OCI-M2 (cell line): ENCODE measurements at regions not wholly inside any gene's neighbourhood (a gene's known extent, or its start where the extent isn't known, plus 50 kb on each side); places are given as distances from the start of the nearest gene placed in this dataset.
"Not testable (repeated sequence)": the region's sequence is repeated elsewhere in the genome, so short reads cannot be mapped to it uniquely, and the experiment has no call there.

ENCODE experiments used
- DNase-seq: peaks from one replicate; lab custom pipeline; 2025; ENCODE audit not compliant: unreplicated experiment; lab: John Stamatoyannopoulos, UW

DNA sequence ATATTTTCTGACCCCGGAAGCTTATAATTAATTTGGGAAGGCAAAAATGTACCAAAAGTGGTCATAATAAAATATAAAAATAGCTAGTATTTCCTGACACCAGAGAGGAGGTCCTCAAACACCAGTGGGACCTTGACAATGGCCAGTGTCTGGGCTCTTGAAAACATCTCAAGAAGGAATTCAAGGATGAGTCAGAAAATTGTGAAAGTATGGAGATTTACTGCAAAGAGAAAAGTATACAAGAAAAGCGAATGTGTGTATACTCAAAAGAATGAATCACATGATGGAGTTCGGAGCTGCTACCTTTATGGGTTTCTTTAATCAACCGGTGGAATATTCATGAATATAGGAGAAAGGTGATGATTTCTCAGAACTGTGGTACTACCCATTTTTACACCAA lies 1709.0 kb upstream of the WWC1 start:
- no peak for DNase-seq

DNA sequence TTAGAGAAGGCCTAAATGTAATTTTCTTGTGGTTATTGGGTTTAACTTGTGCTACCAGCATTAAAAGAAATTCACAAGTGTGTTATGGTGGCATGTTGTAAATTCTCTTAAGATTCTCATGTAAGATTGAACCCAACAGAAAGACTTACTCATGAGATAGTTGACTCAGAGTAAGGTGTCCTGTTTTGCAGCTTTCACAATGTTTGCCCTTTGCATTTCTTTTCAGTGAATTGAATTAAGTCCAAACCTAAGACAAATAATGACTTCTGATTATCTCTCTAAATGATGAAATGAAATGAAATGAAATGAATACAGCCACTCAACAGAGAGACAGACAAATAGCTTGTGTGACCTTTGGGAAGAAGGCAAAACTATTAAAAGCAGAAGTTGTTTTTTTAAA lies 1696.9 kb upstream of the WWC1 start:
- DNase-seq: no peak

DNA sequence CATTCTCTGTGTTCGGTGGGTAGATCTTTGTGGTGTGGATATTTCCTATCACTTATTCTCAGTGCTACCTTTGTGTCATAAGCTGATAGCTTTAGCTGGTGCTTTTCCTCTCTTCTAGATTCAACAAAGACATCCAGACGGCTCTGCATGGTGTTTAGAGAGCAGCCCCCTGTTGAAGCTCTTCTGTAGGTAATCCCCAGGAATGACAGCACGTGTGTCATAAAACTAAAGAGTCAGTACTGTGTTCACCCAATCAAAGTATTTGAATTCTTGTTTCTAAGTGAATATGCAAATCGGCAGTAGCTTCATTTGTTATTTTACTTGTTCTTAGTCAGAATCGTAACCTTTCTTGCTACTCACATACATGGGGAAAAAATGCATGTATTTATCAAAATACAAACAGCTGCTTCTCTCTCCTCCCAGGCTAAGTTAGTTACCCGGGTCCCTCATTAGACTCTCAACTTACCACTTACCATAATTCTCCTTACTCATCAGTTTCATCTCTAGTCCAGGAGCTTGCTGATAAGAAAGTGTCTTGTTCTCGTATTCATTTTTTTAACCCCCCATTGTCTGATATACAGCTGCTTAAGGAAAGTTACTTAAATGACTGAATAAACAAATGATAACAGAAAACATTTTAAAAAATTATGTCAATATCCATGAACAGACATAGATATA lies 1696.0 kb upstream of the WWC1 start:
- DNase-seq: no peak

DNA sequence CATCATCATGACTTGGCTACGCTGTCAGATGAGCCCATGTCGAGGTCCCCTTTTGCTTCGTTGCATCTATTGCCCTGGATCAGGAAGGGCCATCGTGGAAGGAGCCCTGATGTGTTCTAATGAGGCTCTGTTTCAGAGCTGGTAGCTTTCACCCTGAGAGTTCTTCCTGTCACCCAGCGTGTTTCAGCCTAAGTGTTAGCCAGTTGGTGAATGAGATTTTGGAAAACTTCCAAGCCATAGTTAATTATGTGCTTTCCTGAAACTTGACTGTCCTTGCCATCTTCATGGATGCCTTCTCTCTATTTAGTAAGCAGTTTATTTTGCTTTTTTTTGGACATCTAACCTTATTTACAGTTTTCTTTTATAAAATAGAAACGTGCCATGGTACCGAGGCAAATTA lies 1695.4 kb upstream of the WWC1 start:
- no peak for DNase-seq

DNA sequence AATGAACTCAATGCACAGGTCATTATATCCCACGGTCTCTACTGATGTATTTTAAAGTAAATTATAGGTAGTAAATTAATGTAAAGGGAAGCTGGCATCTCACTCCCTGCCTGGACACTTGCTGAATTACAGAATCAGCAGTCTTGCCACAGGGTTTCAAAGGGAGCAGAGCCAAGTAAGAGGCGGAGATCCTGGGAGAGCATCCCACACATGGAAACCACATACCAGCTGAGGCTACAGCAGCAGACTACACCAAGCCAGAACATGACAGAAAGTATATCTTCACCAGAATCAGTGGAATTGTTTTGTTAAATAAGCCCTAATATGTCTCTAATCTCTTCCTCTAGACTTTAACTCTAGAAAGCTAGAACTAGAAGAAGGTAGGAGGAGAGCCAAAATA lies 1689.2 kb upstream of the WWC1 start:
- no peak for DNase-seq

DNA sequence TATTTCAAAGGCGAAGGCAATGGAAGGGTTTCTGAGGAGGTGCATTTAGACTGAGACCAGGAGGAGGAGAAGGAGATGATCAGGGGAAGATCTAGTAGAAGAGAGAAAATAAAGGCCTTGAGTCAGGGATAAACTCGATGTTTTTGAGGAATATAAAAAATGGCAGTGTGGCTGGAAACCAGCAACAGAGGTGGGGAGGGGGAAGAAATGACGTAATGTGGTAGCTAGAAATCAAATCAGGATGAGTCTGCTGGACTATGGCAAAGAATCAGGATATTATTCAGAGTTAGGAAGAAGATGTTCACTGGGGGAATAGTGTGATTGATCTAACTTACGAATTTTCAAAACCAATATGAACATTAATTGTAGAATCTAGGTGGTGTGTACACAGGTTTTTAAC lies 1673.9 kb upstream of the WWC1 start:
- no peak for DNase-seq

DNA sequence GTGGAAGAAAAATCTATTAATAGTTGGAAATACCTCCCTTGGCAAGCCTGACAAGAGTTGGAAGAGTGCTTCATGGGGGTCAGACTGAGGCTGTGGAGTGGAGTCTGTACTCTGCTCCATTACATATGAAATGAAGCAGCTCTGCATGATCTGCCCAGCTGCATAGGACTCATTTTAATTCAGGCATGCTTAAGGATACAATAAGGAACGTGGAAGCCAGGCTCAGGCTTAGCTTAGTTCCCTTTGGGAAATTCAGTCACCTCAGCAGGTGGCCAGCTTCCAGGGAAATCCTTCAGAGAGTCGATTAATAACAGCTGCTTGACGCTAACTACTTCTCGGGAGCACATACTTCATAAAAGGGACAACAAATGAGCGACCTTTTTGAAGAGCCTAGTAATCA lies 1672.9 kb upstream of the WWC1 start:
- DNase-seq: no peak

DNA sequence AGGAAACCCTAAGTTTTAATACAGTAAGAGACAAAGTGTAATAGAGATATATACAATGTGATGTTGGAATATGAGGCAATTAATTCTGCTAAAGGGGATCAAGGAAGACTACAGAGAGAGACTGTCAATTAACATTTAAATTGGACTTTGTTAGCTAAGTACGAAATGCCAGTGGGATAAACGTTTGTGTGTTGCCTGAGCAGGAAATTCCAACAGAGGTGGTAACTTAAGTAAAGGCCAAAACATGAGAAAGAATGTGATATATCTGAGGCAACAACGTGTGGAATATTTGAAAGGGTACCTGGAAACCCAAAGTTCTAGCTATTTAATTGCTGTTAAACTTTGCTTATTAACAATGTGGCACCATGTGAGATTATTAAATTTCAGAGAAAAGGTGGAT lies 1666.9 kb upstream of the WWC1 start:
- DNase-seq: no peak

DNA sequence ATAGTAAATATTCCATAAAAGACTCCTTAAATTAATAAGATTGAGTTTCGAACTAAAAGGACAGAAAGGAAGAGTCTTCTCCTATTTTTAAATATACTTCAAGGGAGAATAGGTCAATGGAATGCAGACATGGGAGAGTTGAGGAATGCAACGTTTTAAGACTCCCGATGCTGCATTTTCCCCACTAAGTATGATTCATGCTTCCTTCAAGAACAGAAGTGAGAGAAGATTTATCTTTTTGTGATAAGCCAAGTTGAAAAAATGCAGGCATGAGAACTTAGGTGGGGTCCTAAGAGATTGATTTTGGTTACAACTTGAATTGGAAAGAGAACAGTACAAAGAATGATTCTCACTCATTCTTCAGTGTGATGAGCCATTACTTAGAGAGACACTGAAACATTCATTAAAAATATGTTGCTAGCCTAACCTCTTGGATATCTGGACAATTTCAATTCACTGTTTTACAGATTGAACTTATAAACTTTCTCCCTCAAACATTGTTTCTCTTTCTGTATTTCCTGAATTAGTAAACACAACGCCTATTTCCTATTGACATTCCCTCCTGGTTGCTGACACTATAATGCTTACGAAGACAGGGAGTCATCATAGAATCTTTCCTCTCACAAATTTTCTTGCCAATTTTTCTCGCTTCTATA lies 1666.1 kb upstream of the WWC1 start:
- DNase-seq: no peak

DNA sequence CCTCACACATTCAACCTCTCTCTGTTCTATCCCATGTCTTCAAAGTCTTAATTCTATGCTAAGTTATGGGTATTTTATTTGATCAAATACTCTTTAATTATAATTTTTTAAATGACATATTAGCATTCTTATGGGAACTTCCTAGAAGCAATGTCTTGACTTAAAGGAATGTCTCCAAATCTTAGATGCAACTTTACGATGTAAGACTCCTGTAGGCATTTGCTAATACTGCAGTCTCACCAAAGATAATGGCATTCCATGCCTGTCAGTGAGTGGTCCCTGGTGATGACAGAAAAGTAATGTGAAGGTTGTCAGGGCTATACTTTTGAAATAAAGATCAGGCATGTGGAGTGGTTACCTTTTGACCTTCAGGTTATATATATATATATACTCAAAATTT lies 1654.2 kb upstream of the WWC1 start:
- DNase-seq: no peak

DNA sequence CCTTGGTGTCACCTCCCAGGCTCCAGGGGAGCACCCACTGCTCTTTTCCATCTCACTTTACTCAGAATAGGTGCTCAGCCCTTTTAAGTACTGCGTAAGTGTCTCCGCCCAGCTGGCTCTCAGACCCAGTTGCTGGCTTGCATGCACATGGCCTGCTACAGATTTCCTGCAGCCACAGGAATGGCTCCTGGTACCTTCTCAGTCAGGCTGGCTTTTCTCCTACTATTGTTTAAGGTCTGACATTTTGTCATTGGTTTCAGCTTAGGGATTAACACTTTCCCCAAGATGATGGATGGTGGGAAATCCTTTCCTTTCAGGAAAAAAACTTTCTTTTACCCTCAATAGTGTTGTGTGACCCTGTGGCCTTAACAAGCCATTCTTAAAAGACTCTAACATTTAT lies 1652.3 kb upstream of the WWC1 start:
- DNase-seq: no peak

DNA sequence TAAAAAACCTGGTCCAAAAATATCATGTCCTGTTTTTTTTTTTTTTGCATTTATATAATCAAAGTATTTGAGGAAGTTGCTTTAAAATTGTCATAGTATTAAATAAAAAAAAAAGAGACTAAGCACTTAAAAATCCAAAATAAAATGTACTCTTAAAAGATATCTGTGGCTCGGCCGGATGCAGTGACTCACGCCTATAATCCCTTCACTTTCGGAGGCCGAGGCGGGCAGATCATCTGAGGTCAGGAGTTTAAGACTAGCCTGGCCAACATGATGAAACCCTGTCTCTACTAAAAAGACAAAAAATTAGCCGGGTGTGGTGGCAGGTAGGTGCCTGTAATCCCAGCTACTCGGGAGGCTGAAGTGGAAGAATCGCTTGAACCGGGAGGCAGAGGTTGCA lies 1651.3 kb upstream of the WWC1 start:
- not testable (repeated sequence) for DNase-seq

DNA sequence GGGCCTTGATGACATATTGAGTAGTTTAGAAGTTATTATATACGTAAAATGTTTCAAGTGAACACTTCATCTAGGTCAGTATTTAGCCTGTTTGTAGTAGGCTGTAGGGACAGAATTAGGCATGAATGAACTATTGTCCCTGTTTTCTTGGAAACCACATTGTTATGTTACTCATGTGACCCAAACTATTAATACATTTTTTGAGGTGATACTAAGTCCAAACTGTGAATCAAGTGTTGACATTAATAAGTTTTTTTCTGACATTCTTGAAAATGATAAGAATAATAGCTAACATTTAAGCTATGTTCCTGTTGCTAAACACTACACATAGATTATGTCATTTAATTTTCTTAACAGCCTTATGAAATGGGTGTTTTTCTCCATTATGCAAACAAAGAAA lies 1642.7 kb upstream of the WWC1 start:
- DNase-seq: no peak

DNA sequence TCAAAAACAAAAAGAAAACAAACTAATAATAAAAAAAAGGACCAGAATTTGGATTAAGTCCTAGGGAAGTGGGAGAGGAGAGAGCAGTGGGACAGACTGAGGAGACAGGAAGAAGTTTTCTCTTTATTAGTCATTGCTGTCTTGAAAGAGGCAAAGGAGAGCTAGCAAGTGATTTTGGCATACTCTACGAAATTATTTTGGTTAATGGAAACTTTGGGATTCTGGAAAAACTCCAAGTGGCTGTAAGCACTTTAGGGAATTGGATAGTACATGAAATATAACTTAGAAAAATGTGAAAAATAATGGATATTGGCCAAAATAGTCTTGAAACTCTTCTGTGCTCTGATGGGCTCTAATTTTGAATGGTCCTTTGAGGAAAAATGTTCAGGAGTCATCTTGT lies 1641.8 kb upstream of the WWC1 start:
- no peak for DNase-seq

DNA sequence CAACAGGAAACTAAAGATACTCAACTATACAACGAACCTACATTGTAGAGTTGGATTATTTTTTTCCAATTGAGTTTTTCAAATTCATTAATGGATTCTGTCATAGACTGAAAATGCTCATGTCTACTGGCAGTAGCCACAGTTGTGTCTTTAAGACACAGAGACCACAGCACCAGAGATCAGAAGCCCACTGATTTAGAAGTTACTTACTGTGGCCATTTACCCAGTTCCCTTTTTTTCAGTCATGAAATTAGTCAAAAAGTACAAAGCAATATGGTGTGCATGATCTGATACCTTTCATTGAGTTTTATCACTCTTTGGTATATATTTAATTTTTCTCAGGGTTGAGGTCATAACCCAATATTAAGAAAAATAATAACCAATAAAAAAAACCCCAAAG lies 1640.2 kb upstream of the WWC1 start:
- no peak for DNase-seq

DNA sequence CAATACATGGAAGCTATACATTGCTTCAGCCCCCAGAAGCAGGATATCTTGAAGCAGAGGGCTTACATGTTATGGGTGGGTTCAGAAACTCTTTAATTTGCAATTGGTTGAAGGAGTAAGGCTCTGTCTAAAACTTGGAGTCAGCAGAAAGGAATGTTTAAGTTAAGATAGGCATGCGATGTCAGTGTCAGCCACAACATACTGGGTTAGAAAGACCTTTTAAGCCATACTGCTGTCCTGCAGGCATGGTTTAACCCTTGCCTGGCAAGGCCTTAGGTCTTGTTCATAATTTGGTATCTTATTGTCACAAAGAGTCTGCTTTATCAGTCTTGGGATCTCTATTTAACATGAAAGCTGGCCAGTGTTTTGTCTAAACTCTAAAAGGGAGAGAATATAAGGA lies 1619.6 kb upstream of the WWC1 start:
- DNase-seq: no peak

DNA sequence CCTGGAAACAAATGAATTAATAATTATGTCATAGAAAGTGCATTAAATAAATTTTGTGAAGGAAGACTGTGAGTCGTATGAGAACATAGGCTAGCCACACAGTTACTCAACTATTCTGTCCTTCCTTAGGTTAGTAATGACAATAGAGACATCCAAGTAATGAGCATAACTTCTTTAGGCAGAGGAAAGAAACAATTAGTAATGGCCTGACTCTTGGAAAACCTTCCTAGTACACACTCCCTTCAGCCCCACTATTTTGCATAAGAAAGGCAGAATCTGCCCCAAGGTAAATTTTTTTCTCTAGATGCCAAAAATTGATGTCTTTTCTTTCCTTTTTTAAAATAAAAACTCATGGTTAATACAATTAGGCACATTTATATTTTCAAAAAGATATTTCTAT lies 1619.0 kb upstream of the WWC1 start:
- no peak for DNase-seq

DNA sequence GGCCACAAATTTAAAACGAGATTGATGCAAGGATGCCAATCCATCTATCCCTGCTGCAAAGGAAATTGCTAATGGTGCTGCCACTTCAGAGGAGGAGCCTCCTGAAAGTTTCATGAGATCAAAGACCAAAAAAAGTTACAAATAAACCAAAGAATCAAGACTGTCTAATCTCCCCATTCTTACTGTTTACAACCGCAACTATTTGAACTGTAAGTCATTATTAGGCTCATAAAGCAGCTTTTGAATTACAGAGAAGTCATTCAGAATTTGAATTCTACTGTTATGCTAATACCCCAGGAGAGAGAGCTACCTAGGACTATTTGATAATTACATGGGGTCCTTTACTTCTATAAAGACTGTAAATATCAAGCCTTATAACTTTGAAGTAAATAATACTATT lies 1613.6 kb upstream of the WWC1 start:
- no peak for DNase-seq

DNA sequence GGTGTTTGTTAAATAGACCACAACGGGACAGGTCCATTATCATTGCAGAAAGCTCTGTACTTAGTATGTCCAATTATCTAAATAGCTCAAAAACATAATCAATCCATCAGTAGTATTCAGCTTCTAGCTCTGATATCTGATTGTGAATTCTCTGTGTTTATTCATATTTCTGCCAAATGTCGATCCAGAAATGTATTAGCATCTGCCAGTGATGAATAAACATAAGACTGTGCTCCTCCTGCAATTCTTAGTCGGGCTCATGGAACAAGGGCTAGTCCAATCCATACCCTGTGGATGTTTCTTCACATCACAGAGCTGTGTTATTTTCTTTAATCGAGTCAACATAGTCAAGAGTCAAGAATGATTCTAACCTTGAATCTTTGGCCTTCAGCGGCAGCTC lies 1612.1 kb upstream of the WWC1 start:
- no peak for DNase-seq

DNA sequence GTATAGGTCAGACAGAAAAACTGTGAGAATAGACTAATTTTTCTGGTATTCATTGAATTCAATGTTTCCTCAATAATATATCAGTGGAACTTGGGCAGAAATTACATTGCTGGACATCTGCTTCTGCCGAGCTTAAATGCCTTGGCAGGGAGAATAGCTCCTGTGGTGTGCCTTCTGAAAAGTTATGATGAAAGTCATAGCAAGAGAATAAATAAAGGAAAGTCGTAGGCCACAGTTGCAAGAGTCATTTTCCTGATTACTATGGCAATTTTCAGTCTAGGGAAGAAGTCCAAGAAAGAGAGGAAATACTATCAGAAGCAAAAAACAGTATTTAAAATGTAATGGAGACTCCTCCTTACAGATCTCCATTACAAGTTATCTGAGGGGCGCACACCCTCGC lies 1596.1 kb upstream of the WWC1 start:
- no peak for DNase-seq

DNA sequence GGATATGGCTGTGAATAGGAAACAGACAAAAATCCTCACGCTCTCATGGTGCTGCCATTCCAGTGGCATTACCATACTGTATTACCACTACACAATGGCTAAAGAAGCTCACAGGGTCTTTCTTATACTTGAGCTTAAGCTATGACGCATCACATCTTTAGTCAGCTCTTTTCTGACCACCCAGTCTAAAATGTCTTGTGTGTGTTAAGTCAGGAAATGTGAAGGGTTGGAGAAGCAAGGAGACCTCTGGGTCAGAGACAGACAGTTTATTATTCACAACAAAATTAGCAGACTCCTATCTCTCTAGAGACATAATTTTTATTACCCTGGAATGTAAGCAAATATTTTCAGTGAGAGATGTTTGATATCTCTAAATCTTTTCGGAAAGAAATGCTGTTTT lies 1583.2 kb upstream of the WWC1 start:
- DNase-seq: no peak

DNA sequence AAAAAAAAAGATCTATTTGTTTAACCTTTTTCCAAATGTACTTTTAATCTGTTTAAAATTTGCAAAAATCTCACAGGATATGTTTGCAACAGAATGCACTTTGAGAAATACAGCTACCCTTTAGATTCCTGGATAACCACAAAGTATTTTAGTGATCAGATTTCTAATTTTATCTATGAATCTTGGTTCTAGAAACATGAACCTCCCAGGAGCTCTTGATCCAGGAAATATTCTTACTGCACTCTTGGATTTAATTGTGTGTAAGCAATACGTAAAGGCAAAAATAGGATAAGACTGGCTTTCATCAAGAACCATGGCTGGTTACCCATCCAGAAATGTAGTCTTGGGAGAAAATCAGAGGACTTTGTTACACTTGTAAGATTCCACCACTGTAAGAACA lies 1581.8 kb upstream of the WWC1 start:
- DNase-seq: no peak

DNA sequence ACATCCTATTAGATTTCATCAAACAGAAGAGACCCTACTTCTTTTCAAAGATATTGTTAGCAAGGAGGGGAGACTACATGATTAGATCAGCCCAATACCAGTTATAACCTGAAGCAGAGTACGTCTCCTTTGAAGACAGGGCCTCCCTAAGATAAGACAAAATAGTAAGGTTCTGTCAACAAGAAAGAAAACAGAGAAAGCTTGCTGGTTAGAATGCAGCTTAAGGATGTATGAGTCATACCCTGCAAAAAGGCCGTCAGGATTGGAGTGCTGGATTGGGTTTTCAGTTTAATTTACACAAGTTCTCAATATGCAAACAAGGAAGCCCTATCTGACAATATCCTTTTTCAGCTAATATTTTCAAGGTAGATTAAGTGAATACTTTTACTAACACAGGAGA lies 1581.2 kb upstream of the WWC1 start:
- no peak for DNase-seq
